ENCODE measurements at regions not wholly inside any gene's neighbourhood (a gene's known extent, or its start where the extent isn't known, plus 50 kb on each side); places are given as distances from the start of the nearest gene placed in this dataset.
A peak's percentile ranks its signal among the peaks of the same experiment; 100 is the strongest.

GRCh38 chr10:29035721-29036120 is 253.1 kb upstream of the LYZL1 start:
- DNase-seq: no peak

GRCh38 chr10:29037348-29038113 is 251.3 kb upstream of the LYZL1 start:
- no peak for DNase-seq

GRCh38 chr10:29039091-29039490 is 249.8 kb upstream of the LYZL1 start:
- DNase-seq: no peak

GRCh38 chr10:29039677-29040189 is 249.1 kb upstream of the LYZL1 start:
- DNase-seq: no peak

GRCh38 chr10:29041616-29042015 is 247.3 kb upstream of the LYZL1 start:
- DNase-seq: no peak

GRCh38 chr10:29048506-29048905 is 240.4 kb upstream of the LYZL1 start:
- DNase-seq: no peak

GRCh38 chr10:29050081-29050480 is 238.8 kb upstream of the LYZL1 start:
- no peak for DNase-seq

GRCh38 chr10:29055101-29055500 is 233.8 kb upstream of the LYZL1 start:
- peak; percentile 58 to 59 for DNase-seq

- no peak for DNase-seq
Observed at GRCh38 chr10:29056729-29057128, 232.1 kb upstream of the LYZL1 start.

GRCh38 chr10:29057822-29058331 is 231.0 kb upstream of the LYZL1 start:
- DNase-seq: peak in 1 of 2 donors; percentile 21

- no peak for DNase-seq
Observed at GRCh38 chr10:29063806-29064644, 224.8 kb upstream of the LYZL1 start.

GRCh38 chr10:29064680-29065079 is 224.2 kb upstream of the LYZL1 start:
- no peak for DNase-seq

GRCh38 chr10:29067161-29067560 is 221.7 kb upstream of the LYZL1 start:
- peak in 1 of 2 donors; percentile 27 for DNase-seq

- no peak for DNase-seq
Observed at GRCh38 chr10:29067628-29068027, 221.2 kb upstream of the LYZL1 start.

GRCh38 chr10:29068302-29068701 is 220.6 kb upstream of the LYZL1 start:
- no peak for DNase-seq

GRCh38 chr10:29068966-29069365 is 219.9 kb upstream of the LYZL1 start:
- DNase-seq: no peak

GRCh38 chr10:29069941-29070340 is 218.9 kb upstream of the LYZL1 start:
- DNase-seq: no peak

GRCh38 chr10:29078919-29079318 is 210.0 kb upstream of the LYZL1 start:
- no peak for DNase-seq

GRCh38 chr10:29081231-29081630 is 207.6 kb upstream of the LYZL1 start:
- DNase-seq: no peak

GRCh38 chr10:29081951-29082685 is 206.8 kb upstream of the LYZL1 start:
- no peak for DNase-seq

- no peak for DNase-seq
Observed at GRCh38 chr10:29083096-29083495, 205.8 kb upstream of the LYZL1 start.

GRCh38 chr10:29084681-29085307 is 204.1 kb upstream of the LYZL1 start:
- no peak for DNase-seq

Measured in inflammatory macrophage (primary cell).